ENCODE measurements at regions not wholly inside any gene's neighbourhood (a gene's known extent, or its start where the extent isn't known, plus 50 kb on each side); places are given as distances from the start of the nearest gene placed in this dataset.

DNA sequence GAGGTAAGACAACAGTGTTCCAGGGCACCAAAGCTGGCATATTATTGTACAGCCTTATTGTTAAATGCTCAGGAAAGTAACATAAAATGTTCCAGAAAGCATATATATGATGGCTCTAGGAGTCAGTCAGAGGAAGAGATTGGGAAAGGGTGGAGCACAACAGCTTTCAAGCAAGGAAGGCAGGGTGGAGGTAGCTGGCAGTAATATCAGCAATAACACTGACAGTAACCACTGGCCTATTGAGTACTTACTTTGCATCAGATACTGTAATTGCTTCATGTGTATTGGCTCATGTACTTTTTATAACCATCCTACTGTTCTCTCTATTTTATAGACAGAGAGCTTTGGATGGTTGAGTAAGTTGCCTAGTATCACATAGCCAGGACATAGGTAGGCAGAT lies 830.2 kb downstream of the DHX35 start:
- DNase-seq = no peak
- in situ Hi-C loops (cut with HindIII; ENCODE audit: low pct_ligation_motif_present, low pct_unique_long_range_greater_than_20kb, low sequenced_read_pairs) = no loop called here

- DNase-seq = no peak
- in situ Hi-C loops (cut with HindIII; ENCODE audit: low pct_ligation_motif_present, low pct_unique_long_range_greater_than_20kb, low sequenced_read_pairs) = no loop called here
Observed at GRCh38 chr20:39789411-39789810, 827.3 kb downstream of the DHX35 start.

DNA sequence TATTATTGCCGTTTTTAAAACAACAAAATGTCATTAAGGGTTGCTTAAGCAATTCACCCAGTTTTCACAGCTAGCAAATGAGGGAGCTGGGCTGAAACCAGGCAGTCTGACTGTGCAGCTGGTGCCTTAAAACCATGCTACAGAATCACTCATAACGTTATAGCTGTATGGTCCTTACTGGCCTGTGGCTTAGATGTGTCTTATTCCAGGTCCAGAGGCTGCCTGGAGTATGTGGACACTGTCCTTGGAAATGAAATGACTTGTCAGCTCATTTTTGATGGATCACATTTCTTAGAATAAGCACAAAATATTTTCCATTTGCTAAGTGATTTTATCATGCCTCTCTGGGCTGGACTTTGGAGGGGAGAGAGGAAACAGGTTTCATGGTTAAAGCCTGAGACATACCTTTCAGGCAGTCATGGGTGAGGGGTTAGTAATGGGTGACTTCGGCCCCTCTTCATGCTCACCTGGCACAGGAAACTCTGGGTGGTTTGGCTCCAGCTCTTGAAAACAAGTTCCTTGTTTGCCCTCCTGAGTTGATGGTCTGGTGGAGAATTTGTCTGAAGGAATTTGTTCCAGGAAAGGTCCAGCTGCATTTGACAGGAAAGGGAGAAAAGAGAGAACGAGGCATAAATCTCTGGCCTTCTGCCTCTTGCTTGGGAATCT lies 823.2 kb downstream of the DHX35 start:
- DNase-seq = no peak
- in situ Hi-C loops (cut with HindIII; ENCODE audit: low pct_ligation_motif_present, low pct_unique_long_range_greater_than_20kb, low sequenced_read_pairs) = no loop called here

- in situ Hi-C loops (cut with HindIII; ENCODE audit: low pct_ligation_motif_present, low pct_unique_long_range_greater_than_20kb, low sequenced_read_pairs) = no loop called here
- no peak for DNase-seq
Observed at GRCh38 chr20:39784693-39785092, 822.5 kb downstream of the DHX35 start.

DNA sequence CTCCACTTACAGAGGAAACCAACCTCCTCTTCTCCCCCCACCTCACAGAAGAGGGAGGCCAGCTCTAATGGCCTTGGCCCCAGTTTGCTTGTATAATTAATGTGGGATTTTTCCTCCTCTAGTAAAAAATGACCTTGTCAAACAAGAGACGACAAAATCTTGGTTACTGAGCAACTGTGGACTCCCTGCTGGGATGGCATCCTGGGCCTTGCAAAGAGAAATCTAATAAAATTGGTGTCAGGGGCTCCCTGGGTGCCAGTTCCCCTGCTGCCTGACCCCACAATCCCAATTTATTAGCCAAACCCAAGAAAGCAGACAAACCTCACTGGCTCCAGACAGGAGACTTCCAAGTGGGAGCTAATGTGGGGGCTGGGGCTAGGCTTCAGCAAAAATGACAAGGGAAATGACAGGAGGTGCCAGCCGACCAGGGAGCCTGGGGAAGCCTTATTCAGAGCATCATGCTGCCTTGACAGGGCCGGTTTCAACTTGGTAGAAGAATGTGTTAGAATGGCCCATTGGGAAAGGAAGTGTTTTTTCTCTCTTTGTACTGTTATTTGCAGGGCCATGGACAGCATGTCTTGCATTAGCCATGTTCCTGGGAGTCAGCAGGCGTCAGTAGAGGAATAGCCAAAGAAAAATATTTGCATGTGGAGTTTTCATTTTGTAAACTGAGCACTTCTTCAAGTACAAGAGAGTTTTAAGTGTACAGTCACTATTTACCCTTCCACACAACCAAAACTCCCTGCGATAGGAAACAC lies 816.9 kb downstream of the DHX35 start:
- in situ Hi-C loops (cut with HindIII; ENCODE audit: low pct_ligation_motif_present, low pct_unique_long_range_greater_than_20kb, low sequenced_read_pairs) = no loop called here
- DNase-seq = no peak

- in situ Hi-C loops (cut with HindIII; ENCODE audit: low pct_ligation_motif_present, low pct_unique_long_range_greater_than_20kb, low sequenced_read_pairs) = no loop called here
- DNase-seq = no peak
Observed at GRCh38 chr20:39778431-39778830, 816.3 kb downstream of the DHX35 start.

GRCh38 chr20:39777610-39778009 lies 815.5 kb downstream of the DHX35 start:
- in situ Hi-C loops (cut with HindIII; ENCODE audit: low pct_ligation_motif_present, low pct_unique_long_range_greater_than_20kb, low sequenced_read_pairs) = no loop called here
- DNase-seq = no peak

DNA sequence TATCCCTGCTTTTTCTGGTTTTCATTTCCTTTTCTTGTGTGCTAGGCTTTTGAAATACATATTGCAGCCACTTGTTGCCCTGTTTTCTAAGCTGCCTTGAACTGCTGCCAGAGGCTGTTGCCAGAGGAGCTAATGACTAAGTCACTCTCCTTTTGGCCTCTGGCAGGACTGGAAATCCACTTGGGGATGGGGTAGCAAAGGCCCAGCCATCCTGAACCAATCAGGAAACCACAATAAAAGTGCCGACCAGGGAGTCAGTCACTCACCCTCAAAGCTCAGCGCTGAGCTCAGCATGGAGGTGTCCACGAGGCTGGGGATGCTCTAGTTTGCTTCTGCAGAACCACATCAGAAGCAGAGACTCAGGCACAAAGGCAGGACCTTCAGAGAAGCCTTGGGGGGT lies 813.0 kb downstream of the DHX35 start:
- in situ Hi-C loops (cut with HindIII; ENCODE audit: low pct_ligation_motif_present, low pct_unique_long_range_greater_than_20kb, low sequenced_read_pairs) = no loop called here
- DNase-seq = no peak

DNA sequence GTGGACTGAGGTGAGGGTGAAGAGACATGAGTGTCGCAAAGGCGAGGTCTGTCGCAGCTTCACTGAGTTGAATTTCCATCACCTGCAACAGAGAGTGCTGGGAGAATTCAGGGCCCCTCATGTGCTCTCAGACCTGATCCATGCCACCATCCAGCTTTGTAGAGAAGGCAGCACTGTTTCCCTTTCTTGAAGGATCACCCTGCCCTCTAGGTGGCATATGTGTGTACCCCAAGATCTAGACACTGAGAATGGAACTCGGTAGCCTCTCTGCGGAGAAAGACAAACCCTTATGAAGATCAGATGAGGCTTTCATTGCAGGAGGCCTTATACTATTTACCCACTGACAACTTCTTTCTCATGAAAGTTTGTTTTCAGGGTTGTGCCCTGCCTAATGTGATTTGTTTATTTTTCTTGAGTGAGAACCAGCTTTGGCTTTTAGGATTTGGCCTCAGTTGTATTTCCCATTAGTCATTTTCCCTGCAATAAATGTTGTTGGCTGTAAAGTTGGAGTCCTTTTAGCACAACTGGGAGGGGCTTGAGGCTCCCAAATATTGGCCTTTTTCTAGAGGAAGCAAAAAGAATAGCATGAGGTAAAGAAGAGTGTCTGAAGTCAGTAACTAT lies 811.3 kb downstream of the DHX35 start:
- no peak for DNase-seq
- in situ Hi-C loops (cut with HindIII; ENCODE audit: low pct_ligation_motif_present, low pct_unique_long_range_greater_than_20kb, low sequenced_read_pairs) = no loop called here

- DNase-seq = no peak
- in situ Hi-C loops (cut with HindIII; ENCODE audit: low pct_ligation_motif_present, low pct_unique_long_range_greater_than_20kb, low sequenced_read_pairs) = no loop called here
Observed at GRCh38 chr20:39767352-39767751, 805.2 kb downstream of the DHX35 start.

- no peak for DNase-seq
- in situ Hi-C loops (cut with HindIII; ENCODE audit: low pct_ligation_motif_present, low pct_unique_long_range_greater_than_20kb, low sequenced_read_pairs) = no loop called here
Observed at GRCh38 chr20:39766333-39766732, 804.2 kb downstream of the DHX35 start.

GRCh38 chr20:39762716-39763115 lies 800.6 kb downstream of the DHX35 start:
- DNase-seq = no peak
- in situ Hi-C loops (cut with HindIII; ENCODE audit: low pct_ligation_motif_present, low pct_unique_long_range_greater_than_20kb, low sequenced_read_pairs) = no loop called here

DNA sequence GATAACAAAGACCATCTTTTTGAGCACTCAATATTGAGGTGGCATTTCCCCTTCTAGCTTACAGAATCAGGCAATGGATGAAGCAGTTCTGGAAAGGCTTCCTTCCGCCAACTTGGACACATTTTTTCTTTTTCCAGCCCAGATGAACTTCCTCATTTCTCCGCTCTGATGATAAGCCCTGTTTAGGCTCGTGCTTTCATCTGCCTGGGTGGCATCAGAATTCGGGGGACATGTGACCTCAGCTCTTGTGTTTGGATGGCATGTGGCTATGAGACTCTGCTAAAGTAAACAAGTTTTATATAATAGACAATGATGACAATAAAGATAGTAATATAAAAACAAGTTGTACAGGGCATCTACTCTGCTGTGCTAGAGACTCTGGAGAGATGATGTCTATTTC lies 796.7 kb downstream of the DHX35 start:
- in situ Hi-C loops (cut with HindIII; ENCODE audit: low pct_ligation_motif_present, low pct_unique_long_range_greater_than_20kb, low sequenced_read_pairs) = no loop called here
- no peak for DNase-seq

DNA sequence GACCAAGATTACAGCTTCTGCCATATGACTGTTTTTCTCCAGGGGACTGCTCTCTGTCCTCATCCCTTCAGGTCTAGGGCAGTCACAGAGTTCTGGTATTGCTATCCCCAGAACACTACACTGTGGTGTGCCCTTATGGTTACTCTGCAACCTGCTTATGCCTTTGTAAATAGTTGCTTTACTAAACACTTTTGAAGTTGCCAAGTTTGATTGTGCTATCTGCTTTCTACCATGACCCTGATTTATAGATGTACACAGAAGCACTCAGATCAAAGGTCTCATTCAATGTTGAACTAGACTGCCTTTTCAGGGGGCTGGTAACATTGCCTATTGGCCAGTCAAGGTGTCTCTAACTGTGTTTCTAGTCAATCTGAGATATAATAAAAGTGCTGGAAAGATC lies 794.7 kb downstream of the DHX35 start:
- in situ Hi-C loops (cut with HindIII; ENCODE audit: low pct_ligation_motif_present, low pct_unique_long_range_greater_than_20kb, low sequenced_read_pairs) = no loop called here
- DNase-seq = no peak

- in situ Hi-C loops (cut with HindIII; ENCODE audit: low pct_ligation_motif_present, low pct_unique_long_range_greater_than_20kb, low sequenced_read_pairs) = no loop called here
- no peak for DNase-seq
Observed at GRCh38 chr20:39756369-39756768, 794.2 kb downstream of the DHX35 start.

DNA sequence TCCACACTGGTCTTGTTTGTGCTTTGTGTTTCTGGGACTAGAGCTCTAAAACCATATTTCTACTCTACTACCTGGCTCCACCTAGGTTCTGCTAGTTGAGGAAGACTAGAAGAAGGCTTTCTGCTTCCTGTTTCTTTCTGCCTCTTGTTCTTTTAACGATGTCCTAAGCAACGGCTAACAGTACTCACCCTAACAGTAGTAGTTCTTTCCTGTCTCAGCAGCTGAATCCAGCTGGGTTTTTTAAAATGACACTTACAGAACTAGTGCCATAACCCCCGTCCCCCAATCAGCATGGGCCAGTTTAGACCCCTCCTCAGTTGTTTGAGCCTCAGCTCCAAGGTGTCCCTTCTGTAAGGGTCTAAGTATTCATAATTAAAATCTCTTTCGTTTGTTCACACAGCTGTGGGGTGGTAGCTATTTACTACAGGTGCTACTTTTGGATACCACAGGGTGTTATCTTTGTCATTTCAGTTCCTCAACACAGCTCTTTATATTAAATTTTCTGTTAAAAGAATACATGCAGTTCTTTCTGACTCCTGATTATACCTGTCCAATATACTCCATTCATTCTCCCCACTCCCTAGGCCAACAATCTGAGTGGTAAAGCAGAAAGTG lies 790.2 kb downstream of the DHX35 start:
- DNase-seq = no peak
- in situ Hi-C loops (cut with HindIII; ENCODE audit: low pct_ligation_motif_present, low pct_unique_long_range_greater_than_20kb, low sequenced_read_pairs) = no loop called here

DNA sequence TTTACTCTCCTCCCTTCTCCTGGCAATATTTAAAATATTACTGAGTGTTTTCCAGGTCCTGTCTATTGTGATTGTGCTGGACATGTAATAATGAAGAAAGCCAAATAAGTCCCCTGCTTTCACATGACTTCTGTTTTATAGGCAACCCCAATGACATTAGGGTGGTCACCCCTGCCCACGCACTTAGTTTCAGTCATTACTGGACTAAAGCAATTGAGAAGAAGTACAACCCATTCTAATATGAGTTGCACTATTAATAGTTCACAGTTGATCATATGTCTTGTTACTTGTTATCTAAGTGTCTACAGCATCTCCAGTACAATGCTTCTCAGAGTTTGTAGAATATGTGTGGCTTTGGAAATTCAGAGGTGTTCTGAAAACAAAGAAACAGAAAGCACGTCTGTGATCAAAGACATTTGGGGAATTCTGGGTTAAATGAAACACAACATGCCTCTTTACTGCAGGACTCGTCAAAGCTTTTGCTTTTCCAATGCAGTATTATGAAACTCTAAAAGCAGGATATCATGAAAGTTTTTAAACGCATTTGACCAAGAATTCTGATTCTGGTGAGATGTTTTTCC lies 789.5 kb downstream of the DHX35 start:
- in situ Hi-C loops (cut with HindIII; ENCODE audit: low pct_ligation_motif_present, low pct_unique_long_range_greater_than_20kb, low sequenced_read_pairs) = no loop called here
- DNase-seq = no peak

DNA sequence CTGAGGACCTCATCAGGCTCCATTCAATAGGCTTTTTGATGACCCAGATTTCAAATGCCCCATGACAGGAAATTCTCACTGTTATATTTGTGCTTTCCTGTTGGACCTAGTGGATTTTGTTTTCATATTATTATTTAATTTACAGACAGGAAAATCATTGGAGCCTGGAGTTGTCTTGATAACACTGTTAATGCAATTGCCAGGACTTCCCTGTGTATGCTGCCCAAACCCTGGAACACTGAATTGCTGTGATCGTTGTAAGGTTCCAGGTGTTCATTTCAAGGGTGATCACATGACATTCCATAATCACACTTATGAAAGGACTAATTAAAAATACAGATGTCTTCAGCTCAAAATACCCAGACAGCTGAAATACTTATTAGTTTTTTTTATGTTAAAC lies 783.2 kb downstream of the DHX35 start:
- no peak for DNase-seq
- in situ Hi-C loops (cut with HindIII; ENCODE audit: low pct_ligation_motif_present, low pct_unique_long_range_greater_than_20kb, low sequenced_read_pairs) = no loop called here

DNA sequence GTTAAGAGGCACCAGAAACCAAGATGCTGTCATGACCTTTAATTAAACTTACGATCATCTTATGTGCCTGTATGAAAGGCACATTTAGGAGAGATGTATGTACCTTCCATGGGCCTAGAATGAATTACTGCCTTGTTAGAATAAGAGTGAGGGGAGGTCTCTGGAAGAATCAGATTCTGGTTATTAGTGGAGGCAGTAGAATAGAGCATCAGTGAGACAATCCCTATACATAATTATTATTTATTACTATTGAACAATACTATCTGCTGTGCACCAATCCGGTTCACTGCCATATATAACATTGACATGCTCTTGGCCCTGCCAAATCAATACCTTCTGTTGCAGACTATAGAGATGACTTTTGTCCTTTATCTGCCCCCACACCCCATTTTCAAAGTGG lies 776.5 kb downstream of the DHX35 start:
- in situ Hi-C loops (cut with HindIII; ENCODE audit: low pct_ligation_motif_present, low pct_unique_long_range_greater_than_20kb, low sequenced_read_pairs) = no loop called here
- DNase-seq = no peak
